ENCODE measurements at regions not wholly inside any gene's neighbourhood (a gene's known extent, or its start where the extent isn't known, plus 50 kb on each side); places are given as distances from the start of the nearest gene placed in this dataset.
"Not testable (repeated sequence)": the region's sequence is repeated elsewhere in the genome, so short reads cannot be mapped to it uniquely, and the experiment has no call there.

DNA sequence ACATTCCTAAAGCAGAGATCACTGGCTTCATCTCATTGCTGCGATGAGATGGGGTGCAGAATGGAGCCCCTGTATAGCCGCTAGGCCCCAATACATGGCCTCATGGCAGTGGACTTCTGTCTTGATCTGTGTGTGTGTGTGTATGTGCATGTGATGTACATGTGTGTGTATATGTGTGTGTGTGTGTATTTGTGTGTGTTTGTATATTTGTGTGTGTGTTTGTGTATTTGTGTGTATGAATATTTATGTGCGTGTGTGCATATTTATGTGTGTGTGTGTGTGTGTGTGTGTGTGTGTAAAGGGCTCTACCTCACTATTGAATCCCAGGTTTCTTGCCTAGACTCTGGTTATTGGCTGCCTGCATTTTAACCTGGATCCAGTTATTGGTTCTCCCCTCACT is 958.2 kb downstream of the GRID1 start:
- Histone ChIP-seq H2AFZ (no peak overlapping the region), H3K9me2 (replicated peaks; ENCODE audit: insufficient read depth) (no peaks in the 10 kb centered on the region), H3K36me3 (replicated peaks; ENCODE audit: insufficient read depth, low read depth) (no peaks in the 10 kb centered on the region), H3K27ac (no peak overlapping the region), H3K79me2 (no peaks in the 10 kb centered on the region), H4K20me1 (ENCODE audit: insufficient read depth, poor library complexity, severe bottlenecking) (no peaks in the 10 kb centered on the region), H3K4me1 (ENCODE audit: insufficient read depth) (no peaks in the 10 kb centered on the region), H3K27me3 (no peaks in the 10 kb centered on the region), H3K4me2 (no peak overlapping the region), H3K9me3 (ENCODE audit: low read depth) (peaks cover 5% of the 10 kb centered on the region), H3K4me3 (no peak overlapping the region)
- DNase-seq (ENCODE audit: low spot score), result no peak
- WGBS (ENCODE audit: low lambda C conversion rate, missing lambda C conversion rate), result 100% methylated on average over 3 of the region's 3 CpGs
- TF ChIP-seq EZH2phosphoT487 (IDR thresholded peaks at IDR 0.05; ENCODE audit: low read depth, severe bottlenecking, unreplicated experiment) (no peak), CTCF (IDR thresholded peaks at IDR 0.05; ENCODE audit: poor library complexity) (no peak), EZH2 (IDR thresholded peaks at IDR 0.05; ENCODE audit: borderline replicate concordance) (no peak)

DNA sequence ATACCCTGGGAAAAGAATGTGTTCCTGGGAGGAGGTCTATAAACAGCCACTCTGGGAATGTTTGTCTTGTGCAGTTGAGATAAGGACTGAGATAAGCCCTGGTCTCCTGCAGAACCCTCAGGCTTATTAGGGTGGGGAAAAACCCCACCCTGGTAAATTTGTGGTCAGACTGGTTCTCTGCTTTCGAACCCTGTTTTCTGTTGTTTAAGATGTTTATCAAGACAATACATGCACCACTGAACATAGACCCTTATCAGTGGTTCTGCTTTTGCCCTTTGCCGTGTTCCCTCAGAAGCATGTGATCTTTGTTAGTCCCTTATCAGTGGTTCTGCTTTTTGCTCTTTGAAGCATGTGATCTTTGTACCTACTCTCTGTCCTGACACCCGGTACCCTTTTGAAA is 956.0 kb downstream of the GRID1 start:
- H3K4me3 ChIP-seq; H3K9me2 ChIP-seq (replicated peaks; ENCODE audit: insufficient read depth); DNase-seq (ENCODE audit: low spot score); H3K4me2 ChIP-seq; H3K4me1 ChIP-seq (ENCODE audit: insufficient read depth); H3K79me2 ChIP-seq; H3K27me3 ChIP-seq; H4K20me1 ChIP-seq (ENCODE audit: insufficient read depth, poor library complexity, severe bottlenecking); H3K9me3 ChIP-seq (ENCODE audit: low read depth); H2AFZ ChIP-seq; H3K36me3 ChIP-seq (replicated peaks; ENCODE audit: insufficient read depth, low read depth): not testable (repeated sequence)
- peak overlapping the region; percentile 60 for H3K27ac ChIP-seq
- 23% methylated on average over 3 of the region's 3 CpGs for WGBS (ENCODE audit: low lambda C conversion rate, missing lambda C conversion rate)

DNA sequence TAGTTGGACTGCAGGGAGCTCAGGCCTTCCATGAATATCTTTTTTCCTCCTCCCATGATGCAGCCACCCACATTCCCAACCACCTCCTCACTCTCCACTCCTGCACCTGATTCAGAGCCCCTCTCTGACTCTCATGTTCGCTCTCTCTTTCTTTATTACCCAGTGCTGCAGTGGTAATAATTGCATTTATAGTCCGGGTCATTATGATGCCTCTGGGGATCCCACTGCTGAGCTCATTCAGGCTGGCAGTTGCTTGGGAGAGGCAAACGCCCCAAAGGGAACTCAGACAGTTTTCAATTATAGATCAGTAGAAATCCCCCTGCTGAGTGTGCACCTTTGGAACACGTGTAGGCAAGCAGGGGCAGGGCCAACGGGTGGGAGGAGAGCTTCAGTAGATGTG is 953.0 kb downstream of the GRID1 start:
- Histone ChIP-seq H3K36me3 (replicated peaks; ENCODE audit: insufficient read depth, low read depth) (no peaks in the 10 kb centered on the region), H3K4me2 (no peak overlapping the region), H3K27me3 (no peaks in the 10 kb centered on the region), H3K79me2 (no peaks in the 10 kb centered on the region), H3K4me3 (no peak overlapping the region), H3K27ac (no peak overlapping the region), H4K20me1 (ENCODE audit: insufficient read depth, poor library complexity, severe bottlenecking) (no peaks in the 10 kb centered on the region), H3K4me1 (ENCODE audit: insufficient read depth) (no peaks in the 10 kb centered on the region), H2AFZ (no peak overlapping the region), H3K9me3 (ENCODE audit: low read depth) (peaks cover 5% of the 10 kb centered on the region), H3K9me2 (replicated peaks; ENCODE audit: insufficient read depth) (no peaks in the 10 kb centered on the region)
- 78% methylated on average over 5 of the region's 5 CpGs for WGBS (ENCODE audit: low lambda C conversion rate, missing lambda C conversion rate)
- no peak for DNase-seq (ENCODE audit: low spot score)
- no peak for TF ChIP-seq EZH2phosphoT487 (IDR thresholded peaks at IDR 0.05; ENCODE audit: low read depth, severe bottlenecking, unreplicated experiment)
- TF ChIP-seq EZH2 (IDR thresholded peaks at IDR 0.05; ENCODE audit: borderline replicate concordance), result no peak
- no peak for TF ChIP-seq CTCF (IDR thresholded peaks at IDR 0.05; ENCODE audit: poor library complexity)

DNA sequence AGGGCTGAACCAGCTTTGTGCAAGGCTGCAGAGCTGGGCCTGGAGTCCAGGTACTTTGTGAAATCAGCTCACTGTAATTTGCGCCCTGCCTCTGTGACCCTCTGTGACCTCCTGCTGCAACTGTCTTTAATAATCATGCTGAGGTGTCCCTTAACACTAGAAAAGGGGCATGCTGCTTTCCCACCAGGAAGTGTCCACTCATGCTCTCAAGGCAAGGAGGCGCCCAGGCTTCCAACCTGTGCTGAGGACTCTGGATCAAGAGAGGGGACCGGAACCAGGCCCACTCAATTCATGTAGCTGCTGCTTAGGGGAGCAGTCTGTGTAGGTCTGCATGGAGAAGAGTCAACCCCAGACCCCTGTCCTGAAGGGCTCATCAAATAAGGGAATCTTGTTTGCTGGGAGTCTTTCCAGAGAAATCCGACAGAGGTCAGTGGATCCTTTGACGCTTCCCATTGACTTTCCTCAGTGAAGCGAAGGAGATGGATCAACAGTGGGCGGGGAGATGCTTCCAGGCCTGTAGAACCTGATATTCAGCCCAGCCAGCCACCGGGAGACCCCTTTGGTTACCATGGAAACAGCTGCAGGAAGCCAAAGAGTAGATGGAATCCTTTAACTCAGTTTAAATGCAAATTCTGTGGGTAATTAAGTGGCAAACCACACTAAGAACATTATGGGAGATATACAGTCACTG is 945.9 kb downstream of the GRID1 start:
- TF ChIP-seq CTCF (IDR thresholded peaks at IDR 0.05; ENCODE audit: poor library complexity) (no peak), EZH2phosphoT487 (IDR thresholded peaks at IDR 0.05; ENCODE audit: low read depth, severe bottlenecking, unreplicated experiment) (no peak), EZH2 (IDR thresholded peaks at IDR 0.05; ENCODE audit: borderline replicate concordance) (no peak)
- Histone ChIP-seq H3K9me3 (ENCODE audit: low read depth) (no peaks in the 10 kb centered on the region), H3K4me1 (ENCODE audit: insufficient read depth) (no peaks in the 10 kb centered on the region), H3K27me3 (no peaks in the 10 kb centered on the region), H3K36me3 (replicated peaks; ENCODE audit: insufficient read depth, low read depth) (no peaks in the 10 kb centered on the region), H2AFZ (no peak overlapping the region), H3K4me3 (no peak overlapping the region), H4K20me1 (ENCODE audit: insufficient read depth, poor library complexity, severe bottlenecking) (no peaks in the 10 kb centered on the region), H3K79me2 (no peaks in the 10 kb centered on the region), H3K4me2 (no peak overlapping the region), H3K27ac (no peak overlapping the region), H3K9me2 (replicated peaks; ENCODE audit: insufficient read depth) (no peaks in the 10 kb centered on the region)
- DNase-seq (ENCODE audit: low spot score), result no peak
- WGBS (ENCODE audit: low lambda C conversion rate, missing lambda C conversion rate), result 58% methylated on average over 8 of the region's 8 CpGs
